AG04449 (cell line): ENCODE measurements at regions not wholly inside any gene's neighbourhood (a gene's known extent, or its start where the extent isn't known, plus 50 kb on each side); places are given as distances from the start of the nearest gene placed in this dataset.

Experiments
- CTCF ChIA-PET: fragments of 350-600 bp; formaldehyde crosslinking; extraction: SDS; loops from one replicate; lab custom pipeline; 2021; ENCODE audit warnings: antibody characterized with exemption; lab: Yijun Ruan, JAX
- POLR2A ChIA-PET: fragments of 400-600, 350-600 bp; formaldehyde crosslinking; extraction: SDS; loops from one replicate; lab custom pipeline; 2020; ENCODE audit warnings: antibody characterized with exemption, inconsistent platforms; lab: Yijun Ruan, JAX
- DNase-seq: peaks from one replicate; pipeline ENCODE4 v3.0.0-alpha.2; 2010; ENCODE audit warnings: low read depth, low spot score
- H3K4me3 ChIP-seq: 2 replicates; pipeline ENCODE4 v1.5.1; 2011; ENCODE audit warnings: low read depth, mild to moderate bottlenecking, control low read depth, low read length
- TF ChIP-seq, protein P1 (sequence below): IDR thresholded peaks from one replicate; pipeline ENCODE4 v1.5.1; 2011; ENCODE audit warnings: mild to moderate bottlenecking, moderate library complexity, low read length, control low read depth, inconsistent platforms; ENCODE audit not compliant: insufficient read depth; ENCODE audit errors: missing control alignments

DNA sequence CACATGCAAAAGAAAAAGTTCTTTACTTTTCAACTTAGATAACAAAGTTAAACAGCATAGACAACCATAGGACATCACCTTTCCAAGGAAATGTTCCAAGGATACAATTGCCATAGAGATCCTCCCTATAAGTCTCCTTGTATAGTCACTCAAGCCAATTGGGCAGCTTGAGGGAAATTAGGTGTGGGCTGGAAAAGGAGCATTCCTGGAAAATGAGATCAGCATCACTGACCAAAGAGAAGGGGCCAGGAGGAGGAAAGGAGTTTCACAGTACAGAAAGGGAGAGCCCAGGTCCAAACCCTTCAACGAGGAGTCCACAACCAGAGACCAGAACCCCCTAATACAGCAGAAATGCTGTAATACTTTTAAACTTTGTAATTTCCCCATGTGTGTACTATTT lies 91.5 kb upstream of the PPARGC1A start:
- H3K4me3 ChIP-seq = no peak overlapping the region
- TF ChIP-seq, protein P1, sequence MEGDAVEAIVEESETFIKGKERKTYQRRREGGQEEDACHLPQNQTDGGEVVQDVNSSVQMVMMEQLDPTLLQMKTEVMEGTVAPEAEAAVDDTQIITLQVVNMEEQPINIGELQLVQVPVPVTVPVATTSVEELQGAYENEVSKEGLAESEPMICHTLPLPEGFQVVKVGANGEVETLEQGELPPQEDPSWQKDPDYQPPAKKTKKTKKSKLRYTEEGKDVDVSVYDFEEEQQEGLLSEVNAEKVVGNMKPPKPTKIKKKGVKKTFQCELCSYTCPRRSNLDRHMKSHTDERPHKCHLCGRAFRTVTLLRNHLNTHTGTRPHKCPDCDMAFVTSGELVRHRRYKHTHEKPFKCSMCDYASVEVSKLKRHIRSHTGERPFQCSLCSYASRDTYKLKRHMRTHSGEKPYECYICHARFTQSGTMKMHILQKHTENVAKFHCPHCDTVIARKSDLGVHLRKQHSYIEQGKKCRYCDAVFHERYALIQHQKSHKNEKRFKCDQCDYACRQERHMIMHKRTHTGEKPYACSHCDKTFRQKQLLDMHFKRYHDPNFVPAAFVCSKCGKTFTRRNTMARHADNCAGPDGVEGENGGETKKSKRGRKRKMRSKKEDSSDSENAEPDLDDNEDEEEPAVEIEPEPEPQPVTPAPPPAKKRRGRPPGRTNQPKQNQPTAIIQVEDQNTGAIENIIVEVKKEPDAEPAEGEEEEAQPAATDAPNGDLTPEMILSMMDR = no peak
- ChIA-PET POLR2A (no interaction called here), CTCF (no interaction called here)
- DNase-seq = no peak

DNA sequence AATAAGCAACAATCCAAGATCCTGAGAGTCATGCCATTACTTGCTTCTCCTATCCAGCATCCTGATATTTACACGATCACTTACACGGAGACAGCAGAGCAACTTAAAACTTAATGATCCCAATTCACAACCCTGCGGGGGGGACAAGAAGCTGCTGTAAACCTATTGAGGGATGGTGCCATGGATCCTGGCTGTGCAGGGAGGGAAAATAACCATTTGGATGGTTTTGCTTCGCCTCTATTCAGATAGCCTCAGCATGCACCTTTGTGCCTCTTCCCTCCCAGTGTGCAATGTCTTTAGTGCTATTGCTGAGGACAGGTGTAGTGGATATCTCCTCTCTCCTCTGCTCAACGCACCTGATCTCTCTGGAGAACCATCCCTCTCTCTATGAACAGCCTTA lies 89.7 kb upstream of the PPARGC1A start:
- POLR2A ChIA-PET = no interaction called here
- no peak overlapping the region for H3K4me3 ChIP-seq
- no peak for DNase-seq
- CTCF ChIA-PET = interaction anchor here (0.8 kb wide), 1 partner anchor 25 kb away, joined by 3 read pairs; no protein-coding TSS in a partner anchor
- TF ChIP-seq, protein P1 = no peak

DNA sequence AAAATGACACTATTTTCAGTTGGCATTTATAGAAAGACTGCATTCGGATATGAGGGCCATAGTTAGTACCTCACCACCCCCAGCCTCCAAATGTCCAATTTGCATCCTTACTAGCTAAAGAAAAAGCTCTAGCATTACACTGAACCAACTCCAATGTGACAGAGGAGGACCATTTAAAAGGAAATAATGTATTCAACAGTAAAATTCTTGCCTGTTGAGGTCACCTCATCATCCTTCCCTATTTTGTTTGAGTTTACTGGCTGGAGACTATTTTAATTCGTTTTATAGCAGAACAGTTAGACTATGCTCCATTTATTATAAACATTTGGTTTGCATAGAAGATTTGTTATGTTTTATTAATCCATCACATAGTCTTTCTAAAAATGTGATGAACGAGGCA lies 88.2 kb upstream of the PPARGC1A start:
- DNase-seq = no peak
- CTCF ChIA-PET = no interaction called here
- POLR2A ChIA-PET = no interaction called here
- TF ChIP-seq, protein P1 = no peak
- no peak overlapping the region for H3K4me3 ChIP-seq

- no peak for DNase-seq
- ChIA-PET POLR2A (no interaction called here), CTCF (no interaction called here)
- TF ChIP-seq, protein P1 = no peak
- no peak overlapping the region for H3K4me3 ChIP-seq
These were observed 86.6 kb upstream of the PPARGC1A start for GRCh38 chr4:23976423-23976822.

GRCh38 chr4:23973308-23973855 lies 83.5 kb upstream of the PPARGC1A start:
- TF ChIP-seq, protein P1 = no peak
- no peak overlapping the region for H3K4me3 ChIP-seq
- no peak for DNase-seq
- ChIA-PET POLR2A (interaction anchor here (0.7 kb wide), 1 partner anchor 920 kb away, joined by 3 read pairs; no protein-coding TSS in a partner anchor), CTCF (no interaction called here)

- DNase-seq = no peak
- CTCF ChIA-PET = no interaction called here
- H3K4me3 ChIP-seq = no peak overlapping the region
- POLR2A ChIA-PET = interaction anchor here (0.7 kb wide), 1 partner anchor 920 kb away, joined by 3 read pairs; no protein-coding TSS in a partner anchor
- TF ChIP-seq, protein P1 = no peak
These were observed 83.0 kb upstream of the PPARGC1A start for GRCh38 chr4:23972805-23973204.
